ENCODE measurements at regions not wholly inside any gene's neighbourhood (a gene's known extent, or its start where the extent isn't known, plus 50 kb on each side); places are given as distances from the start of the nearest gene placed in this dataset.
A peak's percentile ranks its signal among the peaks of the same experiment; 100 is the strongest.

DNA sequence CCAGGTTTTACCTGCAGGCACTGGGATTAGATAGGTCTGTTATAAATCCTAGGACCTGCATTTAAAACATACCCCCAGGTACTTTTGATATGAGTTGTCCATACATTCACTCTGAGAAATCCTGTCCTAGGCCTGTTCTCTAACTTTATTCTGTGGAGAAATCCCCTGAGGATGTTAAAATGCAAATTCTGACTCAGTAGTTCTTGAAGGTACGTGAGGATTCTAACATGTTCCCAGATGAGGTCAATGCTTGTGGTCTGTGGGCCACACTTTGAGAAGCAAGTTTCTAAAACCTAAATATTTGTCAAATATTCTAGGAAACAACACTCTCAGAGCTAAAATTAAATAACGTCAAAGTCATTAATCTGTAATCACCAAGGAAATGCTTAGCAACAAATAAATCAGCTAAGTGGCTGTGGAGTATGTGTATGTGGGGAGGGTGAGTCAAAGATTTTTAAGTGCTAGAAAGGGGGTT, 101.3 kb upstream of the MAGEB16 start:
- no peak for TF ChIP-seq Cebpa-rat (IDR thresholded peaks at IDR 0.05)
- H3K27me3 ChIP-seq, result peaks cover 22 to 78% (median 62%) of the 10 kb centered on the region in 11 experiments

DNA sequence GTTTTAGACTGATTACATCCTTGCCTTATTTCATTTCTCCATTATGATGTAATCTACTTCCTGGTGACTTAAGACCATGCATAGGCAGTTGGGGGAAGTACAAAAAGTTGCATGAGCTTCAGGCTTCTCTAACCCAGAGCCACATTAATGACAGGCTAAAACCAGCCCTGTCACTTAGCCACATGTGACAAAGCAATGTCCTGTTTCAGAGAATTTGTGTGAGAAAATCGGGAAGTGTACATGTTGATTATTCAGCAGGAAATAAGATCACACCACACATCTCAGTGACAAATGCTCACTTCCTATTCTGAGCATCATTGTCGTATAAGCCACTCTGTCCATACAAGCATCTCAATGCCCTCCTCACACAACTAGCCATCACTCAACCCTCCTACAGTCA, 98.5 kb upstream of the MAGEB16 start:
- Histone ChIP-seq H3K4me3 (no peak overlapping the region), H3K4me2 (peak overlapping the region in 6 of 11 experiments; percentile 20 to 42 (median 26); a peak in 7 of 22 replicates), H3K4me1 (peaks cover 0 to 20% (median 6%) of the 10 kb centered on the region in 10 experiments; a peak in 10 of 20 replicates), H3K27me3 (peaks cover 37 to 89% (median 74%) of the 10 kb centered on the region in 11 experiments), H3K27ac (peak overlapping the region in 7 of 11 experiments; percentile 24 to 60 (median 39); a peak in 10 of 22 replicates), H3K9me3 (replicated peaks in 1 of 11) (no peaks in the 10 kb centered on the region), H3K36me3 (no peaks in the 10 kb centered on the region), H3K9ac (no peak overlapping the region), H4K20me1 (no peaks in the 10 kb centered on the region)
- TF ChIP-seq Cebpa-rat (IDR thresholded peaks at IDR 0.05), result peak in 3 of 11 experiments; percentile 10 to 64 (median 43); a peak in 3 of 22 replicates

More for the DNA sequence above, 101.3 kb upstream of the MAGEB16 start:
- Histone ChIP-seq H3K36me3 (no peaks in the 10 kb centered on the region), H4K20me1 (peaks cover 0 to 7% (median 0%) of the 10 kb centered on the region in 11 experiments; a peak in 2 of 22 replicates), H3K4me3 (no peak overlapping the region), H3K4me2 (no peak overlapping the region), H3K4me1 (peaks cover 0 to 25% (median 6%) of the 10 kb centered on the region in 10 experiments; a peak in 11 of 20 replicates), H3K9me3 (replicated peaks in 1 of 11) (no peaks in the 10 kb centered on the region), H3K27ac (no peak overlapping the region), H3K9ac (no peak overlapping the region)

DNA sequence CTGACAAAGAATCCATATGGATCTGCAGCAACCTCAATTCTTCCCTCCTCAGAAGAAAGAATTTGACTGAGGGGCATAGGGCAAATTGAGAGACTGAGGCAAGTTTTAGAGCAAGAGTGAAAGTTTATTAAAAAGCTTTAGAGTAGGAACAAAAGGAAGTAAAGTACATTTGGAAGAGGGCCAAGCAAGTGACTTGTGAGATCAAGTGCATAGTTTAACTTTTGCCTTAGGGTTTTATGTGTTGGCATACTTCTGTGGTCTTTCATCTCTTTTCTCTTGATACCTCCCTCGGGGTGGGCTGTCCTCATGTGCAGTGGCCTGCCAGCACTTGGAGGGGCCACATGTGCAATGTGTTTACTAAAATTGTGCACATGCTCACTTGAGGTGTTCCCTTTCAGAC, 98.0 kb upstream of the MAGEB16 start:
- peaks cover 37 to 85% (median 72%) of the 10 kb centered on the region in 11 experiments for H3K27me3 ChIP-seq
- H4K20me1 ChIP-seq, result no peaks in the 10 kb centered on the region
- H3K4me1 ChIP-seq, result peaks cover 0 to 20% (median 6%) of the 10 kb centered on the region in 10 experiments; a peak in 10 of 20 replicates
- H3K4me2 ChIP-seq, result peak overlapping the region in 7 of 11 experiments; percentile 20 to 42 (median 23); a peak in 10 of 22 replicates
- no peak for TF ChIP-seq Cebpa-rat (IDR thresholded peaks at IDR 0.05)
- H3K36me3 ChIP-seq, result no peaks in the 10 kb centered on the region
- H3K9ac ChIP-seq, result no peak overlapping the region
- H3K9me3 ChIP-seq (replicated peaks in 1 of 11), result no peaks in the 10 kb centered on the region
- peak overlapping the region in 6 of 11 experiments; percentile 29 to 53 (median 38); a peak in 10 of 22 replicates for H3K27ac ChIP-seq
- H3K4me3 ChIP-seq, result no peak overlapping the region

DNA sequence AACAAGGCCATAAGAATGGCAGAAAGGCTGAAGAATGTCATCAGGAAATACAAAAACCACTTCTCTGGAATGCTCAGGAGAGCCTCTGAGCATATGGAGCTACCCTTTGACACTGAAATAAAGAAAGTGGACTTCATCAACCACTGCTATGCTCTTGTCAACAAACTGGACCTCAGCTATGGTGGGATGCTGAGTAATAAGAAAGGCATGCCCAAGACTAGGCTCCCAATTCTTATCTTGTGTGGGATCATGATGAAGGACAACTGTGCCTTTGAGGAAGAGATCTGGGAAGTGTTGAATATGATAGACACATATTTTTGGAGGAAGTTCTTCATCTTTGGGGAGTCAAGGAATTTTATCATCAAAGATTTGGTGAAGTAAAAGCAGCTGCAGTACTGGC, 86.9 kb upstream of the MAGEB16 start:
- no peak overlapping the region for H3K4me3 ChIP-seq
- no peak overlapping the region for H3K9ac ChIP-seq
- H3K27ac ChIP-seq, result no peak overlapping the region
- H3K36me3 ChIP-seq, result no peaks in the 10 kb centered on the region
- peaks cover 54 to 99% (median 88%) of the 10 kb centered on the region in 11 experiments for H3K27me3 ChIP-seq
- H3K9me3 ChIP-seq (replicated peaks in 1 of 11), result no peaks in the 10 kb centered on the region
- no peaks in the 10 kb centered on the region for H4K20me1 ChIP-seq
- no peak overlapping the region for H3K4me2 ChIP-seq
- peaks cover 0 to 5% (median 0%) of the 10 kb centered on the region in 10 experiments; a peak in 1 of 20 replicates for H3K4me1 ChIP-seq
- TF ChIP-seq Cebpa-rat (IDR thresholded peaks at IDR 0.05), result no peak

DNA sequence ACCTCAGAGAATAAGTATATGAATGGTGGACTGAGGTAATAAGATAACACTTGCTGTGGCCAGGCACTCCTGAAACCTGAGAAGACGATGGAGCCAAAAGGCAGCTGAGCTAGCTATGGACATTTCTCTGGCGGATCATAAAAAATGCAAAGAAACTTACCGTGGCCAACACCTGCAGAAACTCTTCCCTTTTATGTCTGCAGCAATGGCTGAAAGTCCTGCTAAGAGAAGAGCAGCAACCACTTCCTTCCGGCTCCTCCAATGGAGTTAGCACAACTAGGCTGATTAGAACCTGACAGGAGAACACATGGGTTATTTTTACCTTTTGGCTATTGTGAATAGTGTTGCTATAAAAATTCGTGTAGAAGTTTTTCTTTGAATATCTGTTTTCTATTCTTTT, 76.0 kb upstream of the MAGEB16 start:
- no peaks in the 10 kb centered on the region for H3K4me1 ChIP-seq
- H3K27ac ChIP-seq, result no peak overlapping the region
- no peak overlapping the region for H3K9ac ChIP-seq
- no peak for TF ChIP-seq Cebpa-rat (IDR thresholded peaks at IDR 0.05)
- H3K36me3 ChIP-seq, result no peaks in the 10 kb centered on the region
- no peak overlapping the region for H3K4me2 ChIP-seq
- H3K4me3 ChIP-seq, result no peak overlapping the region
- no peaks in the 10 kb centered on the region for H3K9me3 ChIP-seq (replicated peaks in 1 of 11)
- H3K27me3 ChIP-seq, result peaks cover 78 to 98% (median 91%) of the 10 kb centered on the region in 11 experiments
- H4K20me1 ChIP-seq, result no peaks in the 10 kb centered on the region

DNA sequence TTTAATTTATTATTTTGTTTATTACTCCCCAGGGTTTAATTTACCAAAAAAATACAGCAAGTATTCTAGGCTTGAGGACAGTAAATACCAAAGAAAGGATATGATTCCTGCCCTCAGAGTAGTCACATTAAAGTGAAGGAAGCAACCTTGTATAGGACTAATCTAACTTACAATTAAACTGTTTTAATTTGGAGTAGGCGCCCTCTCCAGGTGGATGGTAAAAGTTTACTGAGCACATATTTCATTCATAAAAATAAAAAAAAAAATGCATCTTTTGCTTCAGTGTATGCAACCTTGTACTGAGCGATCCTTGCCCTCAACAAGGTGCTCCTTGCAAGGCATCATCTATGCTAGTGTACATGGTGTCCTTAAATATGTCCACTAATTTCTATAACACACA, 72.0 kb upstream of the MAGEB16 start:
- Histone ChIP-seq H3K27me3 (peaks cover 87 to 100% (median 100%) of the 10 kb centered on the region in 11 experiments), H3K4me3 (no peak overlapping the region)
- no peak for TF ChIP-seq Cebpa-rat (IDR thresholded peaks at IDR 0.05)

DNA sequence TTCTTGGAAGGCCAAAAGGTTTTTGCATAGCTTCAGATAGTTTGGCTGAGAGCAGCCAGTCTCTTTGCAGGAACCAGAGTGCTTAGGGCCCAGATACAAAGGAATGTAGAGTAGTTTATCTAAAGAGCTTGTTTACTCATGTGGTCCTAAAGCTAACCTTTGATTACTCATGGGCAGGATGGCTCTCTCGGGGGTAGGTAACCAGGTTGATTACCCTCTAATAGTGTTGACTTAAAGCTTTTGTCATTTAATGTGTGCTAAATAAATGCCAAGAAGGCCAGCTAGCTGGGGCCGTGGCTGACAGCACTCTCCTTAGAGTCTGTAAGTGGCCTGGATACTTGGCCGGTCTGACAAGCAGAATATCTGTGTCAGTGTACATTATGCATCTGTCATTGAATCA, 69.7 kb upstream of the MAGEB16 start:
- Histone ChIP-seq H3K9ac (no peak overlapping the region), H3K27me3 (peaks cover 90 to 100% (median 100%) of the 10 kb centered on the region in 11 experiments), H3K27ac (no peak overlapping the region), H4K20me1 (no peaks in the 10 kb centered on the region; a peak in 2 of 22 replicates), H3K4me2 (no peak overlapping the region), H3K4me1 (no peaks in the 10 kb centered on the region), H3K4me3 (no peak overlapping the region), H3K9me3 (replicated peaks in 1 of 11) (peaks cover 0 to 10% (median 8%) of the 10 kb centered on the region in 11 experiments; a peak in 5 of 22 replicates), H3K36me3 (no peaks in the 10 kb centered on the region)
- no peak for TF ChIP-seq Cebpa-rat (IDR thresholded peaks at IDR 0.05)

More for the DNA sequence above, 72.0 kb upstream of the MAGEB16 start:
- peaks cover 0 to 10% (median 8%) of the 10 kb centered on the region in 11 experiments; a peak in 5 of 22 replicates for H3K9me3 ChIP-seq (replicated peaks in 1 of 11)
- H3K4me2 ChIP-seq, result no peak overlapping the region
- H4K20me1 ChIP-seq, result no peaks in the 10 kb centered on the region; a peak in 1 of 22 replicates
- H3K36me3 ChIP-seq, result no peaks in the 10 kb centered on the region
- H3K4me1 ChIP-seq, result no peaks in the 10 kb centered on the region
- no peak overlapping the region for H3K27ac ChIP-seq
- no peak overlapping the region for H3K9ac ChIP-seq

DNA sequence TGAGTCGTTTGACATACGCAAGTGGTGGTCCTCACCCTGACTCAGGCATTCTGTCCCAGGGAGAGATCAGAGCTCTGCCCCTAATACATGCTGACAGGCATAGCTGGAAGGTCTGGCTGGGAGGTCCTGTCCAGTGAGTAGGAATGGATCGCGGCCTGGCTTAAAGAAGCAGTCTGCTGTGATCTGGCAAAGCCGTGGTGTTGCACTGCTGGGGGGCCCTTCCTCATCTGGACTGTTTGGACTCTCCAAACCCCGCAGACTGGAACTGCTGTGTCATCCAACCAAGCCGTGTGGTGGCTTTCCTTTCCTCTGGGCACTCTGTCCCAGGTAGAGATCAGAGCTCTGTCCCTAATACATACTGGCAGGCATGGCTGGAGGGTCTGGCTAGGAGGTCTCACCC, 64.3 kb upstream of the MAGEB16 start:
- Histone ChIP-seq H3K9me3 (replicated peaks in 1 of 11) (peaks cover 0 to 11% (median 8%) of the 10 kb centered on the region in 11 experiments; a peak in 5 of 22 replicates), H3K27me3 (peaks cover 78 to 97% (median 92%) of the 10 kb centered on the region in 11 experiments)

DNA sequence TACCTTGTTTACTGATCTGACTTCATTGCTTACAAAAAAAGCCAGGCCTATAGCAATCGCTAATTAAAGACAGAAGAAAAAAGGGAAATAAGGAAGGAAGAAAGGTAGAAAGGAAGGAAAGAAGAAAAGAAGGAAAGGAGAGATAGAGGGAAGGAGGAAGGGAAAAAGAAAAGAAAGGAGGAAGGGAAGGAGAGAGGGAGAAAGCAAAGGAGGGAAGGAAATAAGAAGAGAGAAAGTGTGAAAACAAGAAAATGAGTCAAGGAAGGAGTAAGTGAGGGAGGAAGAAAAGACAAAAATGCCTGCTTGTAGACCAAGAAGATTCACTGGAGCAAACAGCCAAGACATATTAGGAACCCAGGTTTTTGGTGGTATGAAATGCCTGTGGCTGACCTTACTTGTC, 57.0 kb upstream of the MAGEB16 start:
- no peak overlapping the region for H3K27ac ChIP-seq
- H3K9ac ChIP-seq, result no peak overlapping the region
- peaks cover 0 to 23% (median 0%) of the 10 kb centered on the region in 11 experiments; a peak in 2 of 22 replicates for H4K20me1 ChIP-seq
- H3K9me3 ChIP-seq (replicated peaks in 1 of 11), result no peaks in the 10 kb centered on the region
- no peak for TF ChIP-seq Cebpa-rat (IDR thresholded peaks at IDR 0.05)
- no peaks in the 10 kb centered on the region for H3K4me1 ChIP-seq
- H3K4me2 ChIP-seq, result no peak overlapping the region
- H3K27me3 ChIP-seq, result peaks cover 83 to 99% (median 88%) of the 10 kb centered on the region in 11 experiments
- no peak overlapping the region for H3K4me3 ChIP-seq
- H3K36me3 ChIP-seq, result no peaks in the 10 kb centered on the region

More for the DNA sequence above, 64.3 kb upstream of the MAGEB16 start:
- Histone ChIP-seq H3K4me2 (no peak overlapping the region), H3K36me3 (no peaks in the 10 kb centered on the region), H3K27ac (no peak overlapping the region), H3K9ac (no peak overlapping the region), H3K4me3 (no peak overlapping the region), H4K20me1 (peaks cover 0 to 1% (median 0%) of the 10 kb centered on the region in 11 experiments; a peak in 2 of 22 replicates), H3K4me1 (no peaks in the 10 kb centered on the region)
- no peak for TF ChIP-seq Cebpa-rat (IDR thresholded peaks at IDR 0.05)

All from BLaER1 treated with 17β-estradiol and CSF1 and Interleukin-3, amounts not matched to agents 10 nM and 100 nM (cell line).